Spinal cord (tissue), 9 donors: ENCODE measurements at regions not wholly inside any gene's neighbourhood (a gene's known extent, or its start where the extent isn't known, plus 50 kb on each side); places are given as distances from the start of the nearest gene placed in this dataset.
A peak's percentile ranks its signal among the peaks of the same experiment; 100 is the strongest.
"Not testable (repeated sequence)": the region's sequence is repeated elsewhere in the genome, so short reads cannot be mapped to it uniquely, and the experiment has no call there.

Experiments
- DNase-seq, 6 donors: peaks; one replicate each; pipeline versions ENCODE4 v3.0.0 to v3.0.0-alpha.2; 2013 to 2015; ENCODE audit warnings: low spot score in 6 of 6, low read depth in 4 of 6
- H3K27ac ChIP-seq: one replicate; pipeline ENCODE4 v1.5.1; 2013; ENCODE audit warnings: low read depth, low read length, control low read depth
- H3K27me3 ChIP-seq: one replicate; pipeline ENCODE4 v1.6.1; 2013; ENCODE audit warnings: low read length; ENCODE audit not compliant: control insufficient read depth, insufficient read depth
- H3K36me3 ChIP-seq: one replicate; pipeline ENCODE4 v1.6.1; 2013; ENCODE audit warnings: low read length; ENCODE audit not compliant: control insufficient read depth, insufficient read depth
- H3K4me1 ChIP-seq: one replicate; pipeline ENCODE4 v1.6.1; 2013; ENCODE audit warnings: low read length; ENCODE audit not compliant: control insufficient read depth, insufficient read depth
- H3K4me3 ChIP-seq: one replicate; pipeline ENCODE4 v1.5.1; 2013; ENCODE audit warnings: low read depth, low read length, control low read depth
- H3K9me3 ChIP-seq: one replicate; pipeline ENCODE4 v1.6.1; 2013; ENCODE audit warnings: low read length; ENCODE audit not compliant: control insufficient read depth, insufficient read depth
- WGBS: methylation state at CpG from one replicate; pipeline ENCODE4 v1.1.5; 2013; ENCODE audit warnings: missing lambda C conversion rate; ENCODE audit not compliant: insufficient coverage; 5-methylcytosine and 5-hydroxymethylcytosine counted together
- donor health status: healthy.

DNA sequence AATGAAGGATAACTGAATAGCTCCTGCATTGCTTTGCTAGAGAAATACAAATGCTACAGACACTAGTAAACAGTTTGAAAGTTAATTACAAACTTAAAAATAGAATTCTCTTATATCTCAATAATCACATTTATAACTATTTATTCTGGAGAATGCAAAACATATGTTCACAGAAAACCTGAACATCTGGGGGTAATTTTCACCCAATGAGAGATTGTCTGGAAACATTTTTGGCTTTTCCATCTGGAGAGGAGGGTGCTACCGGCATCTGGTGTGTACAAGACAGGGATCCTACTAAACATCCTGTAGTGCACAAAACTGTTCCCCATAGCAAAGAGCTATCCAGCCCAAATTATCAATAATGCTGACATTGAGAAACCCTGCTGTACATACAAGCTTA, 378.4 kb upstream of the CHORDC1 start:
- Histone ChIP-seq H3K4me3 (no peak overlapping the region), H3K27ac (no peak overlapping the region), H3K27me3 (no peaks in the 10 kb centered on the region), H3K4me1 (no peaks in the 10 kb centered on the region), H3K9me3 (no peaks in the 10 kb centered on the region), H3K36me3 (no peaks in the 10 kb centered on the region)
- WGBS, result 80% methylated on average over 1 of the region's 1 CpG
- no peak for DNase-seq

DNA sequence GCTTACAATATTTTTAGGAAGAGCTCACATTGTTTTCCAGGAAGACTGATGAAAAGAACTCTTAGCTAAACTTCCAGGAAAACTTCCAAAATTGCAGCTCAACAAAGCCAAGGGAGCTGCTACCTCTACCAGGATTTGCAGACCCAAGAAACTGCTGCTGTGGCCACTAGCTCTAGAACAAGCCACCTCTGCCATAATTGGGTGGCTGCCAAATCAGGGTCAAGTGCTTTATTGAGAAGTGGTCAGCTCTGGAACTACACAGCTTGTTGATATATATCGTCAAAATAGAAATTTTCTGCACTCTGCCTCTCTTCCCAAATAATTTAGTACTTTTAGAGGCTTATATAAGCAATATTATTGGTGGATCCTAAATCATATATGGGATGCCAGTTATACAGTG, 371.8 kb upstream of the CHORDC1 start:
- WGBS, result no CpG with 5 or more reads among the region's 1 CpG
- Histone ChIP-seq H3K27ac (no peak overlapping the region), H3K9me3 (no peaks in the 10 kb centered on the region)

DNA sequence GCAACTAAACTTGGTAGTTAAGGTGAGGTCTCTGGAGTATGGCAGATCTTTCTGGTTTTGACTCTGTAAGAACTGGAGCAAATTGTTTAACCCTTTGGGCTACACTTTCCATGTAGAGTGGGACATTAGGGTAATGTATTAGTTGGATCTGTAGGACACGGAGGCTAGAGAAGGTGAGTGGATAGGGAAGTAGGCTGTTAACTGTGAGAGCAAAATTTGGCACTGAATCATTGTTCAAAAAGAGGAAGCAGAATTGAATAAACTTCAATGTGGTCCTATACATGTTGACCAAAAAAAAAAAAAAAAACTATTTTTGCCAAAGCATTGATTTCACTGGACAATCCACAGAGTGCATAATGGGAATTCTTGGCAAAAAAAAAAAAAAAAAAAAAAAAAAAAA, 370.2 kb upstream of the CHORDC1 start:
- Histone ChIP-seq H3K4me3 (no peak overlapping the region), H3K27ac (no peak overlapping the region), H3K27me3 (no peaks in the 10 kb centered on the region), H3K4me1 (no peaks in the 10 kb centered on the region), H3K36me3 (no peaks in the 10 kb centered on the region), H3K9me3 (no peaks in the 10 kb centered on the region)
- 89% methylated on average over 1 of the region's 1 CpG for WGBS
- DNase-seq, result no peak

More for the DNA sequence above, 371.8 kb upstream of the CHORDC1 start:
- peak in 1 of 6 donors; percentile 18 for DNase-seq
- H3K4me1 ChIP-seq, result no peaks in the 10 kb centered on the region
- no peak overlapping the region for H3K4me3 ChIP-seq
- H3K36me3 ChIP-seq, result no peaks in the 10 kb centered on the region
- H3K27me3 ChIP-seq, result no peaks in the 10 kb centered on the region

- no peaks in the 10 kb centered on the region for H3K9me3 ChIP-seq
- H3K4me1 ChIP-seq, result no peaks in the 10 kb centered on the region
Observed at GRCh38 chr11:90590286-90590685, 367.4 kb upstream of the CHORDC1 start.

GRCh38 chr11:90589735-90590134, 366.9 kb upstream of the CHORDC1 start:
- H3K36me3 ChIP-seq, result no peaks in the 10 kb centered on the region
- H3K9me3 ChIP-seq, result no peaks in the 10 kb centered on the region
- no peak overlapping the region for H3K4me3 ChIP-seq
- WGBS, result no CpG with 5 or more reads among the region's 2 CpGs
- H3K4me1 ChIP-seq, result no peaks in the 10 kb centered on the region
- H3K27ac ChIP-seq, result no peak overlapping the region
- H3K27me3 ChIP-seq, result no peaks in the 10 kb centered on the region
- no peak for DNase-seq

More at GRCh38 chr11:90590286-90590685, 367.4 kb upstream of the CHORDC1 start:
- no peaks in the 10 kb centered on the region for H3K36me3 ChIP-seq
- H3K27ac ChIP-seq, result no peak overlapping the region
- peak in 1 of 6 donors; percentile 2 for DNase-seq
- no peak overlapping the region for H3K4me3 ChIP-seq
- no peaks in the 10 kb centered on the region for H3K27me3 ChIP-seq
- no CpG with 5 or more reads among the region's 1 CpG for WGBS

DNA sequence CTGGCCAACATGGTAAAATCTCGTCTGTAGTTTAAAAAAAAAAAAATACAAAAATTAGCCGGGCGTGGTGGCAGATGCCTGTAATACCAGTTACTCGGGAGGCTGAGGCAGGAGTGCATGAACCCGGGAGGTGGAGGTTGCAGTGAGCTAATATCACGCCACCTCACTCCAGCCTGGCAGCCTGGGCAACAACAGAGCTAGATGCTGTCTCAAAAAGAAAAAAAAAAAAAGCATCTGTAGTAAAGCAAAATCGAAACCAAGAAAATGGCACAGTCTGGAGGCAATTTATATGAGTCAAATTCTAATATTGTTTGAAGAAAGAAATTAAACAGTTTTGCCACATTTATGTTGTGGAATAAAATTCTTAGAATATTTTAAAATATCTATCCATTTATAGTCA, 365.0 kb upstream of the CHORDC1 start:
- WGBS, result 75% methylated on average over 6 of the region's 7 CpGs
- Histone ChIP-seq H3K36me3 (no peaks in the 10 kb centered on the region), H3K4me3 (no peak overlapping the region), H3K27me3 (no peaks in the 10 kb centered on the region), H3K4me1 (no peaks in the 10 kb centered on the region), H3K27ac (no peak overlapping the region), H3K9me3 (no peaks in the 10 kb centered on the region)
- DNase-seq, result no peak

GRCh38 chr11:90585491-90585890, 362.6 kb upstream of the CHORDC1 start:
- peak in 1 of 6 donors; percentile 82 for DNase-seq
- Histone ChIP-seq H3K4me3 (no peak overlapping the region), H3K27me3 (no peaks in the 10 kb centered on the region), H3K36me3 (no peaks in the 10 kb centered on the region), H3K27ac (no peak overlapping the region), H3K4me1 (no peaks in the 10 kb centered on the region), H3K9me3 (no peaks in the 10 kb centered on the region)
- WGBS, result no CpG with 5 or more reads among the region's 1 CpG

DNA sequence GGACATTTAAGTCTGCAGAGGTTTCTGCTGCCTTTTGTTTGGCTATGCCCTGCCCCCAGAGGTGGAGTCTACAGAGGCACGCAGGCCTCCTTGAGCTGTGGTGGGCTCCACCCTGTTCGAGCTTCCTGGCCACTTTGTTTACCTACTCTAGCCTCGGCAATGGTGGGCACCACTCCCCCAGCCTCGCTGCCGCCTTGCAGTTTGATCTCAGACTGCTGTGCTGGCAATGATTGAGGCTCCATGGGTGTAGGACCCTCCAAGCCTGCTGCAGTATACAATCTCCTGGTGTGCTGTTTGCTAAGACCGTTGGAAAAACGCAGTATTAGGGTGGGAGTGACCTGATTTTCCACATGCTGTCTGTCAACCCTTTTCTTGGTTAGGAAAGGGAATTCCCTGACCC, 360.1 kb upstream of the CHORDC1 start:
- H3K9me3 ChIP-seq, H3K4me1 ChIP-seq, H3K4me3 ChIP-seq, H3K36me3 ChIP-seq, H3K27ac ChIP-seq, DNase-seq, H3K27me3 ChIP-seq: not testable (repeated sequence)
- WGBS, result 96% methylated on average over 5 of the region's 7 CpGs

- Histone ChIP-seq H3K36me3 (no peaks in the 10 kb centered on the region), H3K27ac (no peak overlapping the region), H3K4me1 (no peaks in the 10 kb centered on the region), H3K9me3 (no peaks in the 10 kb centered on the region), H3K27me3 (no peaks in the 10 kb centered on the region), H3K4me3 (no peak overlapping the region)
- no CpG with 5 or more reads among the region's 1 CpG for WGBS
- peak in 1 of 6 donors; percentile 59 for DNase-seq
Observed at GRCh38 chr11:90564531-90564930, 341.7 kb upstream of the CHORDC1 start.

DNA sequence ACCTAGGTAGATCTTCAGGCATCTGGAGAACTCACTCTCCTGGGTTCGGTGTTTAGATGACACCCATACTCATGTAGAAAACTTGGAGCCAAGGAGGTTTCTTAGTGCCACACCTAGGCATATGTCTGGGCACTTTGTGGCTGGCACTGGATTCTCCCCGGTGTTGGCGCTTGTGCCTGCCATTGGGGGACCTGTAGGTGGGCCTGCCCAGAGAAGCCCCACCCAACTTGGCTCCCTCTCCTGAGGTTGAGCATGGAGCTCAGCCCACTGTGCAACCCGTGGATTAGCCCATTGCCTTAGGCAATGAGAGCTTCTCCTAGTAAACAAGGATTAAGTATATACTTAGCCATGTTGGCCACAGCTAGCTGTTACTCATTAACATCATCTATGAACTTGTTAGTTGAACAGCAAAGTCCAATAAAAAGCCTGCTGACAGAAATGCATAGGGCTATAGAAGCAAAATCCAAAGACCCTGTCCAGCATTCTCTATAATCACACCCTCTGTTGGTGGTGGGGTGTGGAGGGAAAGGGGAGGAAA, 335.5 kb upstream of the CHORDC1 start:
- Histone ChIP-seq H3K4me1 (no peaks in the 10 kb centered on the region), H3K9me3 (no peaks in the 10 kb centered on the region), H3K36me3 (no peaks in the 10 kb centered on the region), H3K27me3 (no peaks in the 10 kb centered on the region), H3K27ac (no peak overlapping the region), H3K4me3 (no peak overlapping the region)
- WGBS, result 98% methylated on average over 3 of the region's 4 CpGs
- DNase-seq, result no peak
